SK-N-SH treated with all-trans-retinoic acid at 6 μM for 48 hours (cell line): ENCODE measurements at regions not wholly inside any gene's neighbourhood (a gene's known extent, or its start where the extent isn't known, plus 50 kb on each side); places are given as distances from the start of the nearest gene placed in this dataset.

Experiments
- ARNTL ChIP-seq: fragments of 450-650 bp; formaldehyde crosslinking; IDR thresholded peaks from 2 replicates; pipeline ENCODE4 v1.5.0; 2020; ENCODE audit warnings: low read depth, mild to moderate bottlenecking, moderate library complexity, borderline replicate concordance
- BACH2 ChIP-seq: fragments of 250-450 bp; sonication (Bioruptor Pico); IDR thresholded peaks from 2 replicates; pipeline ENCODE4 v1.9.0; 2021; ENCODE audit warnings: mild to moderate bottlenecking, borderline replicate concordance
- CSRNP3 ChIP-seq: fragments of 250-450 bp; sonication (Bioruptor Pico); IDR thresholded peaks from 2 replicates; pipeline ENCODE4 v1.5.1; 2021; ENCODE audit warnings: mild to moderate bottlenecking, moderate library complexity
- ESRRG ChIP-seq: fragments of 250-450 bp; sonication (Bioruptor Pico); IDR thresholded peaks from 2 replicates; pipeline ENCODE4 v1.6.1; 2021; ENCODE audit warnings: mild to moderate bottlenecking
- RARB ChIP-seq: fragments of 250-450 bp; sonication (Bioruptor Pico); IDR thresholded peaks from 2 replicates; pipeline ENCODE4 v1.8.0; 2021; ENCODE audit warnings: mild to moderate bottlenecking, moderate library complexity
- TSHZ2 ChIP-seq: fragments of 250-450 bp; sonication (Bioruptor Pico); IDR thresholded peaks from 2 replicates; pipeline ENCODE4 v1.5.0; 2020; ENCODE audit warnings: mild to moderate bottlenecking, moderate library complexity
- ZNF565 ChIP-seq: fragments of 450-650 bp; formaldehyde crosslinking; conservative IDR thresholded peaks from 2 replicates; pipeline ENCODE4 v1.5.0; 2020; ENCODE audit warnings: low read depth, mild to moderate bottlenecking, moderate library complexity
- ZNF8 ChIP-seq: fragments of 450-650 bp; formaldehyde crosslinking; IDR thresholded peaks from 2 replicates; pipeline ENCODE4 v1.5.0; 2020; ENCODE audit warnings: mild to moderate bottlenecking, moderate library complexity
- TF ChIP-seq, protein P1 (sequence below): fragments of 250-450 bp; sonication (Bioruptor Pico); IDR thresholded peaks from 2 replicates; pipeline ENCODE4 v1.8.0; 2021; ENCODE audit warnings: low read depth, mild to moderate bottlenecking, moderate library complexity, borderline replicate concordance
- TF ChIP-seq, protein P2 (sequence below): fragments of 250-450 bp; sonication (Bioruptor Pico); IDR thresholded peaks from 2 replicates; pipeline ENCODE4 v1.8.0; 2020; ENCODE audit warnings: mild to moderate bottlenecking, moderate library complexity, borderline replicate concordance

- TF ChIP-seq BACH2, result no peak
- TF ChIP-seq RARB (CRISPR knock-in tag), result no peak
- no peak for TF ChIP-seq CSRNP3 (CRISPR knock-in tag)
- no peak for TF ChIP-seq ESRRG (CRISPR knock-in tag)
- TF ChIP-seq TSHZ2 (CRISPR knock-in tag), result no peak
- TF ChIP-seq, protein P1, sequence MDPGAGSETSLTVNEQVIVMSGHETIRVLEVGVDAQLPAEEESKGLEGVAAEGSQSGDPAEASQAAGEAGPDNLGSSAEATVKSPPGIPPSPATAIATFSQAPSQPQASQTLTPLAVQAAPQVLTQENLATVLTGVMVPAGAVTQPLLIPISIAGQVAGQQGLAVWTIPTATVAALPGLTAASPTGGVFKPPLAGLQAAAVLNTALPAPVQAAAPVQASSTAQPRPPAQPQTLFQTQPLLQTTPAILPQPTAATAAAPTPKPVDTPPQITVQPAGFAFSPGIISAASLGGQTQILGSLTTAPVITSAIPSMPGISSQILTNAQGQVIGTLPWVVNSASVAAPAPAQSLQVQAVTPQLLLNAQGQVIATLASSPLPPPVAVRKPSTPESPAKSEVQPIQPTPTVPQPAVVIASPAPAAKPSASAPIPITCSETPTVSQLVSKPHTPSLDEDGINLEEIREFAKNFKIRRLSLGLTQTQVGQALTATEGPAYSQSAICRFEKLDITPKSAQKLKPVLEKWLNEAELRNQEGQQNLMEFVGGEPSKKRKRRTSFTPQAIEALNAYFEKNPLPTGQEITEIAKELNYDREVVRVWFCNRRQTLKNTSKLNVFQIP (CRISPR knock-in tag), result no peak
- TF ChIP-seq, protein P2, sequence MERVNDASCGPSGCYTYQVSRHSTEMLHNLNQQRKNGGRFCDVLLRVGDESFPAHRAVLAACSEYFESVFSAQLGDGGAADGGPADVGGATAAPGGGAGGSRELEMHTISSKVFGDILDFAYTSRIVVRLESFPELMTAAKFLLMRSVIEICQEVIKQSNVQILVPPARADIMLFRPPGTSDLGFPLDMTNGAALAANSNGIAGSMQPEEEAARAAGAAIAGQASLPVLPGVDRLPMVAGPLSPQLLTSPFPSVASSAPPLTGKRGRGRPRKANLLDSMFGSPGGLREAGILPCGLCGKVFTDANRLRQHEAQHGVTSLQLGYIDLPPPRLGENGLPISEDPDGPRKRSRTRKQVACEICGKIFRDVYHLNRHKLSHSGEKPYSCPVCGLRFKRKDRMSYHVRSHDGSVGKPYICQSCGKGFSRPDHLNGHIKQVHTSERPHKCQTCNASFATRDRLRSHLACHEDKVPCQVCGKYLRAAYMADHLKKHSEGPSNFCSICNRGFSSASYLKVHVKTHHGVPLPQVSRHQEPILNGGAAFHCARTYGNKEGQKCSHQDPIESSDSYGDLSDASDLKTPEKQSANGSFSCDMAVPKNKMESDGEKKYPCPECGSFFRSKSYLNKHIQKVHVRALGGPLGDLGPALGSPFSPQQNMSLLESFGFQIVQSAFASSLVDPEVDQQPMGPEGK (CRISPR knock-in tag), result no peak
- TF ChIP-seq ZNF8 (CRISPR knock-in tag), result no peak
- no peak for TF ChIP-seq ZNF565 (CRISPR knock-in tag)
- TF ChIP-seq ARNTL, result no peak
Observed at GRCh38 chr6:1100269-1100668, 211.6 kb upstream of the FOXQ1 start.
